ENCODE measurements at regions not wholly inside any gene's neighbourhood (a gene's known extent, or its start where the extent isn't known, plus 50 kb on each side); places are given as distances from the start of the nearest gene placed in this dataset.

- TF ChIP-seq HDGF (IDR thresholded peaks at IDR 0.05): no peak
- TF ChIP-seq KAT2B (IDR thresholded peaks at IDR 0.05; ENCODE audit: low read depth, low read length): no peak
- no peak for TF ChIP-seq ZNF449 (CRISPR knock-in tag; IDR thresholded peaks at IDR 0.05)
- TF ChIP-seq ELF1 (tag; IDR thresholded peaks at IDR 0.05): no peak
- no peak for TF ChIP-seq ZNF318 (IDR thresholded peaks at IDR 0.05; ENCODE audit: borderline replicate concordance in 1 of 2, low read depth in 1 of 2)
- no peak for TF ChIP-seq HINFP (tag; conservative IDR thresholded peaks at IDR 0.05; ENCODE audit: low read depth)
- no peak for TF ChIP-seq E2F4 (CRISPR knock-in tag; IDR thresholded peaks at IDR 0.05; ENCODE audit: low read depth)
- no peak for TF ChIP-seq SIN3B (IDR thresholded peaks at IDR 0.05; ENCODE audit: low read depth)
- no peak for TF ChIP-seq ARID3A (IDR thresholded peaks at IDR 0.05; ENCODE audit: borderline replicate concordance, low read depth, low read length)
- TF ChIP-seq CTCF (IDR thresholded peaks at IDR 0.05 in 2 of 3, conservative IDR thresholded peaks at IDR 0.05 in 1 of 3; ENCODE audit: insufficient read depth in 2 of 3, low read depth in 1 of 3, low read length in 3 of 3): no peak
- no peak for TF ChIP-seq TRIM24 (IDR thresholded peaks at IDR 0.05)
These were observed 131.1 kb upstream of the IPO5 start for GRCh38 chr13:97822377-97822776.

Measured in K562 (cell line).